Neural cell (in vitro differentiated cells): ENCODE measurements at regions not wholly inside any gene's neighbourhood (a gene's known extent, or its start where the extent isn't known, plus 50 kb on each side); places are given as distances from the start of the nearest gene placed in this dataset.
A peak's percentile ranks its signal among the peaks of the same experiment; 100 is the strongest.

ENCODE experiments used
- H2AFZ ChIP-seq: fragments of 200-600, 300-800 bp; sonication (generic), shearing (Covaris generic); 2 replicates; pipeline ENCODE4 v1.6.0; 2014; ENCODE audit warnings: low read depth, mild to moderate bottlenecking, antibody characterized with exemption, low read length, moderate library complexity
- H3F3A ChIP-seq: fragments of 200-600 bp; shearing (Covaris generic); 2 replicates; pipeline ENCODE4 v1.6.1; 2016; ENCODE audit warnings: mild to moderate bottlenecking, moderate library complexity, mixed read lengths, antibody characterized with exemption, low read length; ENCODE audit not compliant: insufficient read depth, poor library complexity, severe bottlenecking
- H3K27ac ChIP-seq: fragments of 200-600, 300-800 bp; sonication (generic), shearing (Covaris generic); 2 replicates; pipeline ENCODE4 v1.5.1; 2014; ENCODE audit warnings: mild to moderate bottlenecking, low read length, moderate library complexity
- H3K27me3 ChIP-seq: fragments of 300-800, 200-600 bp; sonication (generic), shearing (Covaris generic); 2 replicates; pipeline ENCODE4 v1.6.0; 2014; ENCODE audit warnings: mild to moderate bottlenecking, low read depth, low read length, moderate library complexity; ENCODE audit not compliant: insufficient read depth
- H3K36me3 ChIP-seq: fragments of 300-800, 200-600 bp; sonication (generic), shearing (Covaris generic); 2 replicates; pipeline ENCODE4 v1.5.1; 2014; ENCODE audit warnings: mild to moderate bottlenecking, antibody characterized with exemption, low read length, moderate library complexity; ENCODE audit not compliant: insufficient read depth
- H3K4me2 ChIP-seq: fragments of 300-800, 200-600 bp; sonication (generic), shearing (Covaris generic); 2 replicates; pipeline ENCODE4 v1.6.0; 2014; ENCODE audit warnings: mild to moderate bottlenecking, low read length
- H3K4me3 ChIP-seq: fragments of 300-800, 200-600 bp; sonication (generic), shearing (Covaris generic); 2 replicates; pipeline ENCODE4 v1.5.1; 2014; ENCODE audit warnings: mild to moderate bottlenecking, low read length, moderate library complexity
- H3K79me2 ChIP-seq: fragments of 200-600 bp; shearing (Covaris generic); replicated peaks from 2 replicates; pipeline ENCODE4 v1.6.0; 2014; ENCODE audit warnings: mild to moderate bottlenecking, low read length, moderate library complexity; ENCODE audit not compliant: insufficient read depth
- H3K9ac ChIP-seq: fragments of 300-800, 200-600 bp; sonication (generic), shearing (Covaris generic); 2 replicates; pipeline ENCODE4 v1.6.1; 2016; ENCODE audit warnings: mild to moderate bottlenecking, low read length, mixed read lengths
- H3K9me2 ChIP-seq: fragments of 200-600 bp; shearing (Covaris generic); 2 replicates; pipeline ENCODE4 v1.6.1; 2016; ENCODE audit warnings: mild to moderate bottlenecking, low read length, mixed read lengths; ENCODE audit not compliant: insufficient read depth
- H3K9me3 ChIP-seq: fragments of 200-600, 300-800 bp; sonication (generic), shearing (Covaris generic); 2 replicates; pipeline ENCODE4 v1.6.1; 2016; ENCODE audit warnings: mild to moderate bottlenecking, mixed run types, low read length, moderate library complexity, mixed read lengths
- H4K20me1 ChIP-seq: fragments of 200-600 bp; shearing (Covaris generic); 2 replicates; pipeline ENCODE4 v1.6.1; 2016; ENCODE audit warnings: mild to moderate bottlenecking, mixed run types; ENCODE audit not compliant: insufficient read depth
- EP300 ChIP-seq: fragments of 450-650 bp; conservative IDR thresholded peaks from 2 replicates; pipeline ENCODE4 v1.6.1; 2014; ENCODE audit warnings: antibody characterized with exemption, mild to moderate bottlenecking, moderate library complexity; ENCODE audit not compliant: poor library complexity, severe bottlenecking
- EZH2 ChIP-seq: fragments of 200-600, 300-800 bp; shearing (Covaris generic), sonication (generic); IDR thresholded peaks from 2 replicates; pipeline ENCODE4 v1.6.1; 2014; ENCODE audit warnings: antibody characterized with exemption, low read length, borderline replicate concordance, mild to moderate bottlenecking; ENCODE audit not compliant: insufficient read depth, poor library complexity, severe bottlenecking
- MXI1 ChIP-seq: fragments of 450-650 bp; conservative IDR thresholded peaks from 2 replicates; pipeline ENCODE4 v1.6.1; 2014; ENCODE audit warnings: antibody characterized with exemption, mild to moderate bottlenecking; ENCODE audit not compliant: poor library complexity, severe bottlenecking
- POLR2AphosphoS5 ChIP-seq: IDR thresholded peaks from 2 replicates; pipeline ENCODE4 v1.6.1; 2012
- RAD21 ChIP-seq: fragments of 450-650 bp; conservative IDR thresholded peaks from 2 replicates; pipeline ENCODE4 v1.6.1; 2014; ENCODE audit warnings: antibody characterized with exemption, mild to moderate bottlenecking, moderate library complexity
- SMC3 ChIP-seq: fragments of 450-650 bp; conservative IDR thresholded peaks from 2 replicates; pipeline ENCODE4 v1.6.1; 2014; ENCODE audit warnings: antibody characterized with exemption, mild to moderate bottlenecking, moderate library complexity; ENCODE audit not compliant: poor library complexity
- TAF1 ChIP-seq: IDR thresholded peaks from 2 replicates; pipeline ENCODE4 v1.6.1; 2012; ENCODE audit warnings: low read depth
- TF ChIP-seq, protein P1 (sequence below): IDR thresholded peaks from 2 replicates; pipeline ENCODE4 v1.6.1; 2012; ENCODE audit warnings: borderline replicate concordance
- TF ChIP-seq, protein P2 (sequence below): fragments of 450-650 bp; IDR thresholded peaks from 2 replicates; pipeline ENCODE4 v1.5.1; 2014; ENCODE audit warnings: antibody characterized with exemption, mild to moderate bottlenecking, moderate library complexity; ENCODE audit not compliant: poor library complexity, severe bottlenecking

DNA sequence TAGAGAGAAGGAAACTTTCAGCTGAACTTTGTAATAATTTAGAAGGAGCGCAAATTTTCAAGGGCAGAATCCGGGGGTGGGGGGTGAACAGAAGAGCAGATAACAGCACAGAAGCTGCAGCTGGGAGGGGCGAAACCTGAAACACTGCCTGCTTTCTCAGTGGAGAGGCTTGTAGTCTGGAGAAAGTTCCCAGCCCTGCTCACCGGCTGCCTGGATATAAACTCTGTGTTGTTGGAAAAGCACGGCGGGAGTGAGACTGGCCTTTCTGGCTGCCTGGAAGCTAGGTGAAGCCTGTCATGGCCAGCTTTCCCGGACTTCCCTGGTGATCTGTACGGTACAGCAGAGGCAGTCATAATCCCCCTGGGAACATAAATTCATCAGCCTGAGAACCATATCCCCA, 1352.1 kb upstream of the DIAPH2 start:
- H3K9me2 ChIP-seq: no peaks in the 10 kb centered on the region
- H3K9ac ChIP-seq: no peak overlapping the region
- no peaks in the 10 kb centered on the region for H3K79me2 ChIP-seq
- TF ChIP-seq, protein P1, sequence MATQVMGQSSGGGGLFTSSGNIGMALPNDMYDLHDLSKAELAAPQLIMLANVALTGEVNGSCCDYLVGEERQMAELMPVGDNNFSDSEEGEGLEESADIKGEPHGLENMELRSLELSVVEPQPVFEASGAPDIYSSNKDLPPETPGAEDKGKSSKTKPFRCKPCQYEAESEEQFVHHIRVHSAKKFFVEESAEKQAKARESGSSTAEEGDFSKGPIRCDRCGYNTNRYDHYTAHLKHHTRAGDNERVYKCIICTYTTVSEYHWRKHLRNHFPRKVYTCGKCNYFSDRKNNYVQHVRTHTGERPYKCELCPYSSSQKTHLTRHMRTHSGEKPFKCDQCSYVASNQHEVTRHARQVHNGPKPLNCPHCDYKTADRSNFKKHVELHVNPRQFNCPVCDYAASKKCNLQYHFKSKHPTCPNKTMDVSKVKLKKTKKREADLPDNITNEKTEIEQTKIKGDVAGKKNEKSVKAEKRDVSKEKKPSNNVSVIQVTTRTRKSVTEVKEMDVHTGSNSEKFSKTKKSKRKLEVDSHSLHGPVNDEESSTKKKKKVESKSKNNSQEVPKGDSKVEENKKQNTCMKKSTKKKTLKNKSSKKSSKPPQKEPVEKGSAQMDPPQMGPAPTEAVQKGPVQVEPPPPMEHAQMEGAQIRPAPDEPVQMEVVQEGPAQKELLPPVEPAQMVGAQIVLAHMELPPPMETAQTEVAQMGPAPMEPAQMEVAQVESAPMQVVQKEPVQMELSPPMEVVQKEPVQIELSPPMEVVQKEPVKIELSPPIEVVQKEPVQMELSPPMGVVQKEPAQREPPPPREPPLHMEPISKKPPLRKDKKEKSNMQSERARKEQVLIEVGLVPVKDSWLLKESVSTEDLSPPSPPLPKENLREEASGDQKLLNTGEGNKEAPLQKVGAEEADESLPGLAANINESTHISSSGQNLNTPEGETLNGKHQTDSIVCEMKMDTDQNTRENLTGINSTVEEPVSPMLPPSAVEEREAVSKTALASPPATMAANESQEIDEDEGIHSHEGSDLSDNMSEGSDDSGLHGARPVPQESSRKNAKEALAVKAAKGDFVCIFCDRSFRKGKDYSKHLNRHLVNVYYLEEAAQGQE: no peak
- TF ChIP-seq EZH2: no peak
- no peak for TF ChIP-seq MXI1
- TF ChIP-seq EP300: no peak
- no peak for TF ChIP-seq TAF1
- no peak for TF ChIP-seq POLR2AphosphoS5
- TF ChIP-seq, protein P2, sequence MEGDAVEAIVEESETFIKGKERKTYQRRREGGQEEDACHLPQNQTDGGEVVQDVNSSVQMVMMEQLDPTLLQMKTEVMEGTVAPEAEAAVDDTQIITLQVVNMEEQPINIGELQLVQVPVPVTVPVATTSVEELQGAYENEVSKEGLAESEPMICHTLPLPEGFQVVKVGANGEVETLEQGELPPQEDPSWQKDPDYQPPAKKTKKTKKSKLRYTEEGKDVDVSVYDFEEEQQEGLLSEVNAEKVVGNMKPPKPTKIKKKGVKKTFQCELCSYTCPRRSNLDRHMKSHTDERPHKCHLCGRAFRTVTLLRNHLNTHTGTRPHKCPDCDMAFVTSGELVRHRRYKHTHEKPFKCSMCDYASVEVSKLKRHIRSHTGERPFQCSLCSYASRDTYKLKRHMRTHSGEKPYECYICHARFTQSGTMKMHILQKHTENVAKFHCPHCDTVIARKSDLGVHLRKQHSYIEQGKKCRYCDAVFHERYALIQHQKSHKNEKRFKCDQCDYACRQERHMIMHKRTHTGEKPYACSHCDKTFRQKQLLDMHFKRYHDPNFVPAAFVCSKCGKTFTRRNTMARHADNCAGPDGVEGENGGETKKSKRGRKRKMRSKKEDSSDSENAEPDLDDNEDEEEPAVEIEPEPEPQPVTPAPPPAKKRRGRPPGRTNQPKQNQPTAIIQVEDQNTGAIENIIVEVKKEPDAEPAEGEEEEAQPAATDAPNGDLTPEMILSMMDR: no peak
- no peak for TF ChIP-seq RAD21
- no peak for TF ChIP-seq SMC3
- no peaks in the 10 kb centered on the region for H3F3A ChIP-seq
- no peak overlapping the region for H3K4me2 ChIP-seq
- H4K20me1 ChIP-seq: no peaks in the 10 kb centered on the region
- no peak overlapping the region for H3K27ac ChIP-seq
- H3K9me3 ChIP-seq: no peaks in the 10 kb centered on the region
- H3K36me3 ChIP-seq: no peaks in the 10 kb centered on the region
- H3K27me3 ChIP-seq: no peaks in the 10 kb centered on the region
- no peak overlapping the region for H2AFZ ChIP-seq
- no peak overlapping the region for H3K4me3 ChIP-seq

DNA sequence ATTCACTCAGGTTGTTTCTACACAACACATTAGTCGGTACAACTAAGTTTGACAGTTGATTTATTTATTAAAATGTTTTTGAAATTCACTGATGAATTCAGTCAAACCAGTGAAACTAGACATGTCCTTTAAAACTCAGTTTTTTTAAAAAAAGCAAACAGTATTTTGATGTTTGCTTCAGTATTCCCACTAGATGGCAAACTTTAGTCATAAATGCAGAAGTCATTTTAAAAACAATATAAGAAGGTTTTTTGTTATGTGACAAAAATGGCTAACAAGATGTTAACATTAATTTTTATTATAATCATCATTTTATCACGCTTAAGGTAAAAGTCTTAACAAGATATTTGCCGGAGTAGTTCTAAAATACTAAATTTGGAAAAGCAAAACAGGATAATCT, 1337.8 kb upstream of the DIAPH2 start:
- H3F3A ChIP-seq: no peaks in the 10 kb centered on the region
- no peak overlapping the region for H3K27ac ChIP-seq
- no peaks in the 10 kb centered on the region for H3K27me3 ChIP-seq
- H3K4me3 ChIP-seq: no peak overlapping the region
- H3K9me3 ChIP-seq: no peaks in the 10 kb centered on the region
- H3K79me2 ChIP-seq: no peaks in the 10 kb centered on the region
- TF ChIP-seq, protein P1: no peak
- peak; percentile 63 for TF ChIP-seq SMC3
- TF ChIP-seq, protein P2: peak; percentile 69
- TF ChIP-seq RAD21: peak; percentile 75
- H3K36me3 ChIP-seq: no peaks in the 10 kb centered on the region
- no peak overlapping the region for H3K9ac ChIP-seq
- H2AFZ ChIP-seq: no peak overlapping the region
- H3K9me2 ChIP-seq: no peaks in the 10 kb centered on the region
- H4K20me1 ChIP-seq: no peaks in the 10 kb centered on the region
- H3K4me2 ChIP-seq: no peak overlapping the region
